T-helper 2 cell treated with Interferon-gamma antibody and Interleukin-4, amounts not matched to agents 100 ng/mL and 5 ng/mL, for 36 hours (primary cell): ENCODE measurements at regions not wholly inside any gene's neighbourhood (a gene's known extent, or its start where the extent isn't known, plus 50 kb on each side); places are given as distances from the start of the nearest gene placed in this dataset.

Experiments
- intact Hi-C: fragments of 100-400 bp; cut with micrococcal nuclease; formaldehyde crosslinking; loops from one replicate; pipeline ENCODE4 v1.15.1; 2023

GRCh38 chr2:117512307-117512706, 302.2 kb upstream of the DDX18 start:
- intact Hi-C loops: no loop called here

GRCh38 chr2:117514371-117514770, 300.1 kb upstream of the DDX18 start:
- intact Hi-C loops: no loop called here

- intact Hi-C loops: no loop called here
Measured at GRCh38 chr2:117519238-117519637, 295.3 kb upstream of the DDX18 start.

DNA sequence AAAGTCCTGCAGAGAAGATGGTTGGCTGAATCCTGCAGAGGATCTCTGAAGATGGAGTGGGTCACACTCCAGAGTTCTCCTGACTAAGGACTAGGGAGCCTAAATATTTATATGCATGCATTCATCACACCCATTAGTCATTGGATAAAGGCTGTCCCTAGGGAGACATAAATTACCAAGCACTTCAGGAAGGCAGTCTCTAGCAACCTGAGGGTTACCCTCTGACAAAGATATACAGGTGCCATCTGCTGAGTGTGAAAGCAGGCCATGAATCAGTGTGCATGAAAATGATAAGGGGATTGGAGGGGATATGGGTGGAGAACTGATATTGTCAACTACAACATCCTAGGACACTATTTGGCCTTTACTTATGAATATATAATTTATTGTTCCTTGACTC, 294.8 kb upstream of the DDX18 start:
- intact Hi-C loops: no loop called here

DNA sequence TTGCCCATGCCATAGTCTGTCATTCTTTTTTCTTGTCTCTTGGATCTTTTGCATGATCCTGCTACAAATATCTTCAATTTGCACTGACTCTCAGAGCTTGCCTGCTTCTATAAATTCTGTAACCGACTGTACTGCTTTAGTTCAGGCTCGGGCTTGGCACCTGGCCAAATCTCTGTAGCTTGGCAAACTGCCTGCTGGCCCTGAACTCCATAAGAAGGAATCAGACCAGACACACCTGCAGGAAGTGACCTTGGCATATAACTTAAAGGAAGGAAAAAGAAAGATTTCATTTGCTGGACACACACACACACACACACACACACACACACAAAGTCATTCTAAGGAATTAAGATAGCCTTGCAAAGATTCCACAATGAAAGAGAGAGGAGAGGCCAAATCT, 291.2 kb upstream of the DDX18 start:
- intact Hi-C loops: no loop called here

GRCh38 chr2:117523711-117524238, 290.7 kb upstream of the DDX18 start:
- intact Hi-C loops: no loop called here

DNA sequence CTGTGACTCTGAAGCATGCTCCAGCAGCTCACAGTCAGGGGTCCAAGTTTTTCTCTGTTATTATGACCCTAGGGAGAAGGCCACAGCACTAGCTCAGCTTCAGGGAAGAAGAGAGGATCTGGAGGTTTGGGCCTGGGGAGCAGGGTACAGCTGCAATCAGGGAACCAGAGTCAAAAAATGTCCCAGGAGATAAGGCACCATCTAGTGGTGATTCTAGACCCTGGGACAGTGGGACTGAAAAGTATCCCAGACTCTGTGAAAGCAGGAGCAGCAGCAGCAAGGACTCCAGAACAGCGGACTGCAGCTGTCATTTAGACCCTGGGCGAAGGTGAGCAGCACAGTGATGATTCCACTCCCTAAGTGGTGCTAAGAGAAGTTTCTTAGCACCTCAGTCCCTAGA, 278.4 kb upstream of the DDX18 start:
- intact Hi-C loops: loop anchor here (10.0 kb wide), 1 partner anchor 189 kb away; no protein-coding TSS in a partner anchor

DNA sequence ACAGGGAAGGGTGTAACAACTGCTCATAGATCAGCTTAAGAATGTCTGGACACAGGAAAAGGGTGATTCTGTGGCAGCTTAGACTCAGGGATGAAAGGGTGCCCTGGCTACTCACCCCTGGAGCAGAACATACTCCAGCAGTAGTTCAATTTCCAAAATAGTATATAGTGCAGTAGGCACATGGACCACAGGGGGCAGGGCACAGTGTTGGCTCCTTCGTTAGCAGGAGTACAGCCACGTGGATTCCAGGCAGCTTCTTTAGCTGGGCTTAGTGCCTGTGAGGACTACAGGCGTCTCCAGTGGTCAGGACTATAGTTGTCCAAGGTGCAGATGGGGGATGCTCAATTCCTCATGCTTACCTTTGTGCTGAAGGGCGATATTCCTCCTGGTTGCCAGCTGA, 277.5 kb upstream of the DDX18 start:
- intact Hi-C loops: loop anchor here (10.0 kb wide), 1 partner anchor 188 kb away; no protein-coding TSS in a partner anchor

GRCh38 chr2:117551858-117552257, 262.6 kb upstream of the DDX18 start:
- intact Hi-C loops: no loop called here

DNA sequence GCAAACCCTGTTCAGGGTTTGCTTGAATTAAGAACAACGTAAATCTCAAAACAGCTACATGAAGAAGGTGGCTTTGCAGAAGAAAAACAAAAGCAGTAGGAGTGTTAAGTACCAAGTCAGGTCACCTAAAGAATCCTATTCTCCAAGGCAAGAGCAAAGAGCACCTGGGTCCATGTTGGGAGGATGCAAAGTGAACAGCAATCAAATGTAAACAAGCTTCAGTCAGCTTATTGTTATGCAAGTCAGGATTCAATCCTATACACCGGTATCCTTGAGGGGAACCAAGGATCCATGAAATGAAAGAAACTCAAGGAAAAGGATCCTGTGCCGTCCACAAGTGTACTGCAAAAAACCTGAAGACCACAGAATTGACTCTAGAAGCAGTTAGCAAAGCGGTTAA, 261.0 kb upstream of the DDX18 start:
- intact Hi-C loops: no loop called here

- intact Hi-C loops: no loop called here
Measured at GRCh38 chr2:117555965-117556364, 258.5 kb upstream of the DDX18 start.

DNA sequence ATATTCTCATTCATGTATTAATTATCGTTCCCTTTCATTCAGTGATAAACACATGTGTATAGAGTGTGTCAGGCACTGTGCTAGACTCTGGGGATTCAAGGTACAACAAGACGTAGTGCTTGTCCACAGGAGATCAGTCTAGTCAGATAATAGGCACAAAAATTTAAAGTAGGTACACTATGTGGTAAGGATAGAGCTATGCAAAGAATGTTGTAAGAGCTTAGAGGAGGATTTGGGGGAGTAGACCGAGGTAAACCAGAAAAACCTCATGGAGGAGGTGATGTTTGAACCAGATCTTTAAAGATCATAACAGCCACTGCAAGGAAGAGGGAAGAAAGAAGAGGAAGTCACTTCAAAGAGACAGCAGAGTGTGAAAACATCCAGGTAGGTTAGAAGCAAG, 256.9 kb upstream of the DDX18 start:
- intact Hi-C loops: no loop called here

GRCh38 chr2:117562654-117563053, 251.8 kb upstream of the DDX18 start:
- intact Hi-C loops: no loop called here

DNA sequence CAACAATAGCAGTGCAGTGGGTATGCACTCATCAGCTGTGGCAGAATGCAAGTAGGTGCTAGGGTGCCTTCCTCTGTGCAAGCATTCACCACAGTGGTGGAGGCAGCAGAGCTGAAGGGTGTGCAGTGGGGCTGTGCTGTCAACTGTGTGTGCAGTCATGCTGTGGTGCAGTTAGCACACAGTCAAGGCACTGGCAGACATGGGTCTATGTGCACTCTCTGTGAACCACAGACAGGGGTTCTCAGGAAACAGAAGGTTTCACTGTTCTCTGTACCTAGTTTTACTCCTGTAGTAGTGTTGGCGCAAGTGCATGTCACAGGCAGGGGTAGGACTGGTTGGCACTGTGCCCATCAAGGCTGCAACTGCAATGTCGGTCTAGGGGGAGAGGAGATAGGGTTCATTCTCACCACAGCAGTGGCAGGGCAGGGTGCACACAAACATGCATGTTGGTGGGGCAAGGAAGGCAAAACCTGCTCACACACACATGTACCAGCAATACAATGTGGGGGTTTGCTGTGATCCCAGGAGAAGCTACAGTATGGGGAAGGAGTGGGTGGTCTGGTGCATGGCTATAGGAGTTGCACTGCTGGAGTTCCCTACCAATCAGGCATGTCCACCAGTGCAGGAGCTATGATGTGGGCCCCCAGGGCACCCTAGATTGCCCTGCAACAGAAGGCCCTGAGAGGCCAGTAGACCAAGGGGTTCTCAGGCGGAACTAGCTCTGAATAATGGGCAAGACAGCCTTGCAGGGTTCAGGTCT, 242.7 kb upstream of the DDX18 start:
- intact Hi-C loops: no loop called here

GRCh38 chr2:117587310-117587709, 227.2 kb upstream of the DDX18 start:
- intact Hi-C loops: no loop called here

- intact Hi-C loops: no loop called here
Measured at GRCh38 chr2:117603060-117603459, 211.4 kb upstream of the DDX18 start.

DNA sequence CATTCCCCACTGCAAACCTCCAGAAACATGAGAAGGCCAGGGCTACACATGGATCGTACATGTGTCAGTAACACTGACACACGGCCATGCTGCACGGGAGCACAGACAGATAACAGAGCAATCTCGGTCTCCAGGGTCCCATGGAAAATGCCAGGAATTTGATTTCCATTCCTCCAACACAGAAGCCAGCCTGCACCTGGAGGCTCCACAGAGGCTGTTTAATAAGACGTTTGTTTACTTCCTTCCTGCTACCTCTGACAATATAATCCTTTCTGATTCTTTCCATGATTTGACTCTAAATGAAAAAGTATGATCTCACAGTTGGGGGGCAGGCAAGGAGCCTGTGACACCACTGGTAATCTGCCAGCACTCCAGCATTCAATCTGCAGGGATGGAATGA, 210.9 kb upstream of the DDX18 start:
- intact Hi-C loops: no loop called here

DNA sequence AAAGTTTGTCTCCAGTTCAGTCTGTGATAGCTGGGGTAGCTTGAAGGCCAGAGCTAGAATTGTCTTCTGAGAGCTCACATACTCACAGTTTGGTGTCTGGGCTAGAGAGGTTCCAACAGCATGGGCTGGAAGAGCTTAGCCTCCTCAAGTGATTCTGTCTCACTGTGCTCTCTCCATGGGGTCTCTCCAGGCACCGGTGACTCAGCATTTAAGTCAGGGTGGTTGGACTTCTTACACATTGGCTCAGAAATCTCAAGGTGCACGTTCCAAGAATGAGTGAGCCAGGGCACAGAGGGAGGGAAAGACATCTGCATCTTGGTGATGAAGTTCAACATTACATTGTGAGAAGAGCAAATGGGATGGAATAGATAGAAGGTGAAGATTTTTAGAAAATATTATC, 207.3 kb upstream of the DDX18 start:
- intact Hi-C loops: no loop called here

- intact Hi-C loops: no loop called here
Measured at GRCh38 chr2:117613101-117613500, 201.4 kb upstream of the DDX18 start.

DNA sequence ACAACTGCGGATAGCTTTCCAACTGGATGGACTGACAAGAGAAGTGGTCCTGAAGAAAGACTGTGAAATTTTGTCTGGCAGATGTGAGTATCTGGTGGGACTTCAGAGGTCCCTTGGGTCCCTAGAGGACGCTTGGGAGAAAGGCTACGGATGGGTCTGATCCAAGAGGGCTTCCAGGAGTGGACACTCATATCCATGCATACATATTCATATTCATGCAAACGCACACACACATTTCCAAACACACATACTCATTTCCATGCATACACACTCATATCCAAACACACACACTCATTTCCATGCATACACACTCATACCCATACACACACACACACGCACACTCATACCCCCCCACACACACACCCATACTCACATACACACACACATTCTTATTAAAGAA, 200.2 kb upstream of the DDX18 start:
- intact Hi-C loops: no loop called here

DNA sequence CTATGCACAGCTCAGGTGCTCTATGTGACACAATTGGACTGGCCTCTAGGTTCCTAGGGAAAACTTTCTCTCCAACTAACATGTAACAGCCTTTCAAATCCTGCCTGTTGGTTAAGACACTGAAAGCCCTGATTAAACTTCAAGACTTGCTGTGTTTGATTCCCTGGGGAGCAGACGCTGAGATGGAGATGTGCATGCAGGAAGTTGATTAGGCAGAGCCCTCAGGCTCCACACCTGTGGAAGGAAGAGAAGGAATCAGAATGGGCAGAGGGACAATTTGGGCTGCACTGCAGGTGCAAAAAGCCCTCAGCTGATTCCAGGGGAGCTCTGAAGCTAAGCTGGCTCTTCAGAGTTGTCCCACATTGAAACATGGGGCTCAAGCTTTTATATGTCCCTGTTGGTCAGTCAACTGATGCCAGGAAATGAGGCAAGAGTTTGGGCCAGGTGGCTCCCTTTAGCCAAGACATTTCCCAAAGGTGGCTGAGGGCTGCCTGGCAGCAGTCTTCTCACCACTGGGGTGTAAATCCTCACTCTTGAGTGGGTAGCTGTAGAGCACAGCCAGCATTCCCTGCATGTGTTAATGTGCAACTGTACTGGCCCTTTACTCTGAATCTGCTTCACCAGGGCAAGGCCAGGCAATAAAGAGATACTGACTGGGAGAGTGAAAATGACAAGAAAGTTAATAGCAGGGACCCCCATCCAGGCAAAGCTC, 199.5 kb upstream of the DDX18 start:
- intact Hi-C loops: no loop called here

DNA sequence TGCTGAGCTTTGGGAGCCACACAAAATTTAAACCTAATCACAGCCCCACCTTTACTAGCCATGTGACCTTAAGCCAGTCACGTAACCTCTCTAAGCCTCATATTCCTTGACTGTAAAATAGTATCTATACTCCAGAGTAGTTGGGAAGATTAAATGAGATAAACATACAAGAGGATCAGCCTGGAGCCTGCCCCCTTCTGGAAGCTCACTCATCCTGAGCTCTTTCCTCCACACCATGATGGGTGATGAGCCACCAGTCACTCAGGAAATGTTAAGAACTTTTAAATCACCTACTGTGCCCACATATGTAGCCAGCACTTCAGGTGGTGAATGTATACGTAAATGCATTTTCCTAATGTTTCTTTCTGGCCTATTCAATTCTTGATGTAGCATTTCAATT, 195.9 kb upstream of the DDX18 start:
- intact Hi-C loops: no loop called here

DNA sequence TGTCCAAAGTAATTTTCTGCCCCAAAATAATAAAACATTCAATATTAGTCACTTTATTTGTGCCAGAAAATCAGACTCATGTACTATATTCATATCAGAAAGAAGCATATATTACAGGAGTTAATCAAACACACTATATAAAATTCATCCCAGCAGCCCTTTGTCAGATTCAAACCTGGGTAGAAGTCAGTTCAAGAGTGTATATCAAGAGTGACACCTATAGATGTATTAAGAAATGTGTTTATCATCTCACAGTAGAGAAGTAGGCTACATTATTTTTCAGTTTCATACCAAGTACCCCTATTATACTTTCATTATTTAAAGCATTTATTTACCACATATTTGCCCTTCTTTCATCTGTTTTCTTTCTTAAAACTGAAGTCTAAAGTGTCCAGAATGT, 193.2 kb upstream of the DDX18 start:
- intact Hi-C loops: no loop called here
